ENCODE measurements at regions not wholly inside any gene's neighbourhood (a gene's known extent, or its start where the extent isn't known, plus 50 kb on each side); places are given as distances from the start of the nearest gene placed in this dataset.

GRCh38 chr13:59012731-59013130 lies 1151.0 kb downstream of the DIAPH3 start:
- no peak for TF ChIP-seq PBX3 (CRISPR knock-in tag; IDR thresholded peaks at IDR 0.05)
- no peak for TF ChIP-seq MZF1 (tag by site-specific recombination; IDR thresholded peaks at IDR 0.05; ENCODE audit: borderline replicate concordance)
- no peak for TF ChIP-seq YY1 (tag by site-specific recombination; IDR thresholded peaks at IDR 0.05)

Measured in HEK293 (cell line).